GM18858 (cell line): ENCODE measurements at regions not wholly inside any gene's neighbourhood (a gene's known extent, or its start where the extent isn't known, plus 50 kb on each side); places are given as distances from the start of the nearest gene placed in this dataset.

ENCODE experiments used
- ATAC-seq: cut with Tn5 transposase; IDR thresholded peaks from one replicate; pipeline ENCODE4 v1.9.1; 2021; ENCODE audit not compliant: unreplicated experiment

- ATAC-seq, result no peak
These were observed 88.4 kb downstream of the VEGFA start for GRCh38 chr6:43858161-43859153.

- no peak for ATAC-seq
These were observed 86.2 kb downstream of the VEGFA start for GRCh38 chr6:43856005-43856765.

- ATAC-seq, result no peak
These were observed 85.2 kb downstream of the VEGFA start for GRCh38 chr6:43855247-43855646.

- ATAC-seq, result no peak
These were observed 83.1 kb downstream of the VEGFA start for GRCh38 chr6:43853066-43853650.

- ATAC-seq, result no peak
These were observed 82.4 kb downstream of the VEGFA start for GRCh38 chr6:43852350-43852864.

GRCh38 chr6:43851204-43851865 lies 81.3 kb downstream of the VEGFA start:
- ATAC-seq, result no peak

GRCh38 chr6:43850314-43851203 lies 80.5 kb downstream of the VEGFA start:
- ATAC-seq, result no peak

- ATAC-seq, result no peak
These were observed 79.8 kb downstream of the VEGFA start for GRCh38 chr6:43849844-43850243.

- no peak for ATAC-seq
These were observed 78.8 kb downstream of the VEGFA start for GRCh38 chr6:43848671-43849391.

GRCh38 chr6:43847741-43848630 lies 78.0 kb downstream of the VEGFA start:
- no peak for ATAC-seq

- ATAC-seq, result no peak
These were observed 76.5 kb downstream of the VEGFA start for GRCh38 chr6:43846556-43846955.

GRCh38 chr6:43845646-43846045 lies 75.6 kb downstream of the VEGFA start:
- no peak for ATAC-seq

GRCh38 chr6:43843669-43844171 lies 73.7 kb downstream of the VEGFA start:
- ATAC-seq, result no peak

GRCh38 chr6:43843097-43843645 lies 73.2 kb downstream of the VEGFA start:
- ATAC-seq, result no peak

GRCh38 chr6:43842231-43842794 lies 72.3 kb downstream of the VEGFA start:
- ATAC-seq, result no peak

- no peak for ATAC-seq
These were observed 70.6 kb downstream of the VEGFA start for GRCh38 chr6:43840490-43841218.
